ENCODE measurements at regions not wholly inside any gene's neighbourhood (a gene's known extent, or its start where the extent isn't known, plus 50 kb on each side); places are given as distances from the start of the nearest gene placed in this dataset.

DNA sequence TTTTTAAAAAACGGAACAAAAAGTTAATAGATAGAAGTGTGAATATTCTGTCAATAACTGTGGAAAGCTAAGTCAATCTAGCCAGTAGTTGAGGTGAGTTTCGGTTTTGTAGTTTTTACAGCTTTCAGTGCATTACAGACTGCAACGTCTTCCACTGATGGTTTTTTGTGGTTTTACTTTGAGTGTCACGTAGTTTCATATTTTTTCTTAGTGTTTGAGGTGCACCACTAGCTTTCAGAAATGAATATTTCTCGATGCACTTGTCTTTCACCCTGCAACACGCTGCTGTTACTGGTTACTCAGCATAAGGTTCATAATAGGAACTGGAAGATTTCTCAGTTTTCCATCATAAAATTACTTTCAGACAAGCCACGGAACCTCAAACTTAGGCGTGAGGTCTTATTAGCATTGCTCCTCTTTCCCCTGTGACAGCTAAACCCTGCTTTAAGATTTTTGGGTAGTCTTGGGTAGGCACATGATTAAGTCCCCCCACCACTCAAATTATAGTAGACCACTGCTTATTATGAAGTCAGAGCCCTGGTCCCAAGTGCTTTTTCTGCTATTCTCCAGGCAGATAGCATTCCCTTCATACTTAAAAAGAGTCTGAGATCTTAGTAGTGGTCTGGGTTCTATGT, 1412.7 kb downstream of the KCNT2 start (continued):
- TF ChIP-seq, protein P1, sequence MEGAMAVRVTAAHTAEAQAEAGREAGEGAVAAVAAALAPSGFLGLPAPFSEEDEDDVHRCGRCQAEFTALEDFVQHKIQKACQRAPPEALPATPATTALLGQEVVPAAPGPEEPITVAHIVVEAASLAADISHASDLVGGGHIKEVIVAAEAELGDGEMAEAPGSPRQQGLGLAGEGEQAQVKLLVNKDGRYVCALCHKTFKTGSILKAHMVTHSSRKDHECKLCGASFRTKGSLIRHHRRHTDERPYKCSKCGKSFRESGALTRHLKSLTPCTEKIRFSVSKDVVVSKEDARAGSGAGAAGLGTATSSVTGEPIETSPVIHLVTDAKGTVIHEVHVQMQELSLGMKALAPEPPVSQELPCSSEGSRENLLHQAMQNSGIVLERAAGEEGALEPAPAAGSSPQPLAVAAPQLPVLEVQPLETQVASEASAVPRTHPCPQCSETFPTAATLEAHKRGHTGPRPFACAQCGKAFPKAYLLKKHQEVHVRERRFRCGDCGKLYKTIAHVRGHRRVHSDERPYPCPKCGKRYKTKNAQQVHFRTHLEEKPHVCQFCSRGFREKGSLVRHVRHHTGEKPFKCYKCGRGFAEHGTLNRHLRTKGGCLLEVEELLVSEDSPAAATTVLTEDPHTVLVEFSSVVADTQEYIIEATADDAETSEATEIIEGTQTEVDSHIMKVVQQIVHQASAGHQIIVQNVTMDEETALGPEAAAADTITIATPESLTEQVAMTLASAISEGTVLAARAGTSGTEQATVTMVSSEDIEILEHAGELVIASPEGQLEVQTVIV (IDR thresholded peaks at IDR 0.05; ENCODE audit: borderline replicate concordance, partially characterized antibody), result no peak
- peak; percentile 95; the same call in 1 of the 2 replicates for TF ChIP-seq RCOR1 (conservative IDR thresholded peaks at IDR 0.05; ENCODE audit: low read depth, low read length)
- TF ChIP-seq, protein P2, sequence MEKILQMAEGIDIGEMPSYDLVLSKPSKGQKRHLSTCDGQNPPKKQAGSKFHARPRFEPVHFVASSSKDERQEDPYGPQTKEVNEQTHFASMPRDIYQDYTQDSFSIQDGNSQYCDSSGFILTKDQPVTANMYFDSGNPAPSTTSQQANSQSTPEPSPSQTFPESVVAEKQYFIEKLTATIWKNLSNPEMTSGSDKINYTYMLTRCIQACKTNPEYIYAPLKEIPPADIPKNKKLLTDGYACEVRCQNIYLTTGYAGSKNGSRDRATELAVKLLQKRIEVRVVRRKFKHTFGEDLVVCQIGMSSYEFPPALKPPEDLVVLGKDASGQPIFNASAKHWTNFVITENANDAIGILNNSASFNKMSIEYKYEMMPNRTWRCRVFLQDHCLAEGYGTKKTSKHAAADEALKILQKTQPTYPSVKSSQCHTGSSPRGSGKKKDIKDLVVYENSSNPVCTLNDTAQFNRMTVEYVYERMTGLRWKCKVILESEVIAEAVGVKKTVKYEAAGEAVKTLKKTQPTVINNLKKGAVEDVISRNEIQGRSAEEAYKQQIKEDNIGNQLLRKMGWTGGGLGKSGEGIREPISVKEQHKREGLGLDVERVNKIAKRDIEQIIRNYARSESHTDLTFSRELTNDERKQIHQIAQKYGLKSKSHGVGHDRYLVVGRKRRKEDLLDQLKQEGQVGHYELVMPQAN (conservative IDR thresholded peaks at IDR 0.05), result no peak
- TF ChIP-seq LARP7 (IDR thresholded peaks at IDR 0.05), result no peak
- TF ChIP-seq CBFB (IDR thresholded peaks at IDR 0.05; ENCODE audit: low read depth), result peak; percentile 97
- TF ChIP-seq KAT2A (conservative IDR thresholded peaks at IDR 0.05; ENCODE audit: control insufficient read depth, low read depth, low read length), result no peak
- TF ChIP-seq, protein P3, sequence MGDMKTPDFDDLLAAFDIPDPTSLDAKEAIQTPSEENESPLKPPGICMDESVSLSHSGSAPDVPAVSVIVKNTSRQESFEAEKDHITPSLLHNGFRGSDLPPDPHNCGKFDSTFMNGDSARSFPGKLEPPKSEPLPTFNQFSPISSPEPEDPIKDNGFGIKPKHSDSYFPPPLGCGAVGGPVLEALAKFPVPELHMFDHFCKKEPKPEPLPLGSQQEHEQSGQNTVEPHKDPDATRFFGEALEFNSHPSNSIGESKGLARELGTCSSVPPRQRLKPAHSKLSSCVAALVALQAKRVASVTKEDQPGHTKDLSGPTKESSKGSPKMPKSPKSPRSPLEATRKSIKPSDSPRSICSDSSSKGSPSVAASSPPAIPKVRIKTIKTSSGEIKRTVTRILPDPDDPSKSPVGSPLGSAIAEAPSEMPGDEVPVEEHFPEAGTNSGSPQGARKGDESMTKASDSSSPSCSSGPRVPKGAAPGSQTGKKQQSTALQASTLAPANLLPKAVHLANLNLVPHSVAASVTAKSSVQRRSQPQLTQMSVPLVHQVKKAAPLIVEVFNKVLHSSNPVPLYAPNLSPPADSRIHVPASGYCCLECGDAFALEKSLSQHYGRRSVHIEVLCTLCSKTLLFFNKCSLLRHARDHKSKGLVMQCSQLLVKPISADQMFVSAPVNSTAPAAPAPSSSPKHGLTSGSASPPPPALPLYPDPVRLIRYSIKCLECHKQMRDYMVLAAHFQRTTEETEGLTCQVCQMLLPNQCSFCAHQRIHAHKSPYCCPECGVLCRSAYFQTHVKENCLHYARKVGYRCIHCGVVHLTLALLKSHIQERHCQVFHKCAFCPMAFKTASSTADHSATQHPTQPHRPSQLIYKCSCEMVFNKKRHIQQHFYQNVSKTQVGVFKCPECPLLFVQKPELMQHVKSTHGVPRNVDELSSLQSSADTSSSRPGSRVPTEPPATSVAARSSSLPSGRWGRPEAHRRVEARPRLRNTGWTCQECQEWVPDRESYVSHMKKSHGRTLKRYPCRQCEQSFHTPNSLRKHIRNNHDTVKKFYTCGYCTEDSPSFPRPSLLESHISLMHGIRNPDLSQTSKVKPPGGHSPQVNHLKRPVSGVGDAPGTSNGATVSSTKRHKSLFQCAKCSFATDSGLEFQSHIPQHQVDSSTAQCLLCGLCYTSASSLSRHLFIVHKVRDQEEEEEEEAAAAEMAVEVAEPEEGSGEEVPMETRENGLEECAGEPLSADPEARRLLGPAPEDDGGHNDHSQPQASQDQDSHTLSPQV (IDR thresholded peaks at IDR 0.05), result 0 out of 2 replicates have a peak, but pooled peaks have one; percentile 41
- TF ChIP-seq, protein P4, sequence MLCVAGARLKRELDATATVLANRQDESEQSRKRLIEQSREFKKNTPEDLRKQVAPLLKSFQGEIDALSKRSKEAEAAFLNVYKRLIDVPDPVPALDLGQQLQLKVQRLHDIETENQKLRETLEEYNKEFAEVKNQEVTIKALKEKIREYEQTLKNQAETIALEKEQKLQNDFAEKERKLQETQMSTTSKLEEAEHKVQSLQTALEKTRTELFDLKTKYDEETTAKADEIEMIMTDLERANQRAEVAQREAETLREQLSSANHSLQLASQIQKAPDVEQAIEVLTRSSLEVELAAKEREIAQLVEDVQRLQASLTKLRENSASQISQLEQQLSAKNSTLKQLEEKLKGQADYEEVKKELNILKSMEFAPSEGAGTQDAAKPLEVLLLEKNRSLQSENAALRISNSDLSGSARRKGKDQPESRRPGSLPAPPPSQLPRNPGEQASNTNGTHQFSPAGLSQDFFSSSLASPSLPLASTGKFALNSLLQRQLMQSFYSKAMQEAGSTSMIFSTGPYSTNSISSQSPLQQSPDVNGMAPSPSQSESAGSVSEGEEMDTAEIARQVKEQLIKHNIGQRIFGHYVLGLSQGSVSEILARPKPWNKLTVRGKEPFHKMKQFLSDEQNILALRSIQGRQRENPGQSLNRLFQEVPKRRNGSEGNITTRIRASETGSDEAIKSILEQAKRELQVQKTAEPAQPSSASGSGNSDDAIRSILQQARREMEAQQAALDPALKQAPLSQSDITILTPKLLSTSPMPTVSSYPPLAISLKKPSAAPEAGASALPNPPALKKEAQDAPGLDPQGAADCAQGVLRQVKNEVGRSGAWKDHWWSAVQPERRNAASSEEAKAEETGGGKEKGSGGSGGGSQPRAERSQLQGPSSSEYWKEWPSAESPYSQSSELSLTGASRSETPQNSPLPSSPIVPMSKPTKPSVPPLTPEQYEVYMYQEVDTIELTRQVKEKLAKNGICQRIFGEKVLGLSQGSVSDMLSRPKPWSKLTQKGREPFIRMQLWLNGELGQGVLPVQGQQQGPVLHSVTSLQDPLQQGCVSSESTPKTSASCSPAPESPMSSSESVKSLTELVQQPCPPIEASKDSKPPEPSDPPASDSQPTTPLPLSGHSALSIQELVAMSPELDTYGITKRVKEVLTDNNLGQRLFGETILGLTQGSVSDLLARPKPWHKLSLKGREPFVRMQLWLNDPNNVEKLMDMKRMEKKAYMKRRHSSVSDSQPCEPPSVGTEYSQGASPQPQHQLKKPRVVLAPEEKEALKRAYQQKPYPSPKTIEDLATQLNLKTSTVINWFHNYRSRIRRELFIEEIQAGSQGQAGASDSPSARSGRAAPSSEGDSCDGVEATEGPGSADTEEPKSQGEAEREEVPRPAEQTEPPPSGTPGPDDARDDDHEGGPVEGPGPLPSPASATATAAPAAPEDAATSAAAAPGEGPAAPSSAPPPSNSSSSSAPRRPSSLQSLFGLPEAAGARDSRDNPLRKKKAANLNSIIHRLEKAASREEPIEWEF (IDR thresholded peaks at IDR 0.05; ENCODE audit: insufficient replicate concordance, low read depth, low read length), result peak; percentile 61
- peak; percentile 91 for TF ChIP-seq BMI1 (IDR thresholded peaks at IDR 0.05; ENCODE audit: borderline replicate concordance)
- TF ChIP-seq, protein P5, sequence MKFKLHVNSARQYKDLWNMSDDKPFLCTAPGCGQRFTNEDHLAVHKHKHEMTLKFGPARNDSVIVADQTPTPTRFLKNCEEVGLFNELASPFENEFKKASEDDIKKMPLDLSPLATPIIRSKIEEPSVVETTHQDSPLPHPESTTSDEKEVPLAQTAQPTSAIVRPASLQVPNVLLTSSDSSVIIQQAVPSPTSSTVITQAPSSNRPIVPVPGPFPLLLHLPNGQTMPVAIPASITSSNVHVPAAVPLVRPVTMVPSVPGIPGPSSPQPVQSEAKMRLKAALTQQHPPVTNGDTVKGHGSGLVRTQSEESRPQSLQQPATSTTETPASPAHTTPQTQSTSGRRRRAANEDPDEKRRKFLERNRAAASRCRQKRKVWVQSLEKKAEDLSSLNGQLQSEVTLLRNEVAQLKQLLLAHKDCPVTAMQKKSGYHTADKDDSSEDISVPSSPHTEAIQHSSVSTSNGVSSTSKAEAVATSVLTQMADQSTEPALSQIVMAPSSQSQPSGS (IDR thresholded peaks at IDR 0.05; ENCODE audit: low read length), result peak; percentile 98
- TF ChIP-seq, protein P6, sequence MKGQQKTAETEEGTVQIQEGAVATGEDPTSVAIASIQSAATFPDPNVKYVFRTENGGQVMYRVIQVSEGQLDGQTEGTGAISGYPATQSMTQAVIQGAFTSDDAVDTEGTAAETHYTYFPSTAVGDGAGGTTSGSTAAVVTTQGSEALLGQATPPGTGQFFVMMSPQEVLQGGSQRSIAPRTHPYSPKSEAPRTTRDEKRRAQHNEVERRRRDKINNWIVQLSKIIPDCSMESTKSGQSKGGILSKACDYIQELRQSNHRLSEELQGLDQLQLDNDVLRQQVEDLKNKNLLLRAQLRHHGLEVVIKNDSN (IDR thresholded peaks at IDR 0.05; ENCODE audit: borderline replicate concordance, extremely low read length, insufficient read depth, low read depth, low read length), result no peak
- TF ChIP-seq POLR2AphosphoS2 (IDR thresholded peaks at IDR 0.05; ENCODE audit: low read depth, low read length), result no peak
